ENCODE measurements at regions not wholly inside any gene's neighbourhood (a gene's known extent, or its start where the extent isn't known, plus 50 kb on each side); places are given as distances from the start of the nearest gene placed in this dataset.

DNA sequence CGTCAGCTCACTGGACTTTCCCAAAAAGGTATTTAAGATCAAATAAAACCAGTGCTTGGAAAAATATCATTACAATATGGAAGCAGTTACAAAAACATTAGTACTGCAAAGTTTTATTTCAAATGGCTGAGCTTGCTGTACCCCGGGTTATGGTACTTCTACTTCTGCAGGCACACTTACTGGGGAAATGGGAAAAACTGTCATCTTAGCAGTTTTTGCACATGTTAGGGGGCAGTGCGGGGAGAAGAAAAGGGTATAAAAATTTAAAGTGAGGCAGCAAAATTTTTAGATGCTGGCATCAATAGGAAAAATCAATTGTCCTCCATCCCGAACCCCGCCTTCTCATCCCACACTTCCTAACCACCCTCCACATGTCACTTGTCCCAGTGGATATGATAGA lies 133.4 kb downstream of the ATG4C start:
- H3K36me3 ChIP-seq = no peaks in the 10 kb centered on the region
- no peaks in the 10 kb centered on the region for H3K4me1 ChIP-seq
- DNase-seq (ENCODE audit: low spot score) = no peak
- no peak overlapping the region for H3K4me3 ChIP-seq
- TF ChIP-seq, protein P1, sequence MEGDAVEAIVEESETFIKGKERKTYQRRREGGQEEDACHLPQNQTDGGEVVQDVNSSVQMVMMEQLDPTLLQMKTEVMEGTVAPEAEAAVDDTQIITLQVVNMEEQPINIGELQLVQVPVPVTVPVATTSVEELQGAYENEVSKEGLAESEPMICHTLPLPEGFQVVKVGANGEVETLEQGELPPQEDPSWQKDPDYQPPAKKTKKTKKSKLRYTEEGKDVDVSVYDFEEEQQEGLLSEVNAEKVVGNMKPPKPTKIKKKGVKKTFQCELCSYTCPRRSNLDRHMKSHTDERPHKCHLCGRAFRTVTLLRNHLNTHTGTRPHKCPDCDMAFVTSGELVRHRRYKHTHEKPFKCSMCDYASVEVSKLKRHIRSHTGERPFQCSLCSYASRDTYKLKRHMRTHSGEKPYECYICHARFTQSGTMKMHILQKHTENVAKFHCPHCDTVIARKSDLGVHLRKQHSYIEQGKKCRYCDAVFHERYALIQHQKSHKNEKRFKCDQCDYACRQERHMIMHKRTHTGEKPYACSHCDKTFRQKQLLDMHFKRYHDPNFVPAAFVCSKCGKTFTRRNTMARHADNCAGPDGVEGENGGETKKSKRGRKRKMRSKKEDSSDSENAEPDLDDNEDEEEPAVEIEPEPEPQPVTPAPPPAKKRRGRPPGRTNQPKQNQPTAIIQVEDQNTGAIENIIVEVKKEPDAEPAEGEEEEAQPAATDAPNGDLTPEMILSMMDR (IDR thresholded peaks at IDR 0.05) = no peak
- H3K27me3 ChIP-seq = no peaks in the 10 kb centered on the region
- no peaks in the 10 kb centered on the region for H3K9me3 ChIP-seq
- H3K27ac ChIP-seq = no peak overlapping the region

GRCh38 chr1:62917805-62918204 lies 133.9 kb downstream of the ATG4C start:
- TF ChIP-seq, protein P1 (IDR thresholded peaks at IDR 0.05) = no peak
- Histone ChIP-seq H3K4me1 (no peaks in the 10 kb centered on the region), H3K9me3 (no peaks in the 10 kb centered on the region), H3K36me3 (no peaks in the 10 kb centered on the region), H3K27me3 (no peaks in the 10 kb centered on the region), H3K4me3 (no peak overlapping the region), H3K27ac (no peak overlapping the region)
- no peak for DNase-seq (ENCODE audit: low spot score)

- no peaks in the 10 kb centered on the region for H3K36me3 ChIP-seq
- TF ChIP-seq, protein P1 (IDR thresholded peaks at IDR 0.05) = no peak
- no peaks in the 10 kb centered on the region for H3K27me3 ChIP-seq
- no peaks in the 10 kb centered on the region for H3K4me1 ChIP-seq
- H3K9me3 ChIP-seq = no peaks in the 10 kb centered on the region
- no peak for DNase-seq (ENCODE audit: low spot score)
- H3K27ac ChIP-seq = no peak overlapping the region
- no peak overlapping the region for H3K4me3 ChIP-seq
These were observed 134.8 kb downstream of the ATG4C start for GRCh38 chr1:62918700-62919099.

DNA sequence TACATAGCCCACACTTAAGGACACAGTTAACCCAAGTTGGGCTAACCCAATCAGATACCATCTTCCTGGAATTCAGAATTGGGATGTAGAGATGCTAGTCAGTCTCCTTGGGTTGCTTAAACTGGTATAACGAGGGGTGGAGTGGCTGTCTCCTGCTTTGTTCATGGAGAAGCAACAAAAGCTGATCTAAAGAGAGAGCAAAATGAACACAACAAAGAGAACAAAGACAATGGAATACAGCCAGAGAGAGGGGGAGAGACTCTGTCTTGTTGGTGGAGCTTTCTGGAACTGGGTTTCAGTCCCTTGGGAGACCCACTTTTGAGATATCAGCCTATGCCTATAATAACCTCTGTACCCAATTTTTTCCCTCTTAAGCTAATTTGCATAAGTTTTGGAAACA lies 138.1 kb downstream of the ATG4C start:
- TF ChIP-seq, protein P1 (IDR thresholded peaks at IDR 0.05) = no peak

DNA sequence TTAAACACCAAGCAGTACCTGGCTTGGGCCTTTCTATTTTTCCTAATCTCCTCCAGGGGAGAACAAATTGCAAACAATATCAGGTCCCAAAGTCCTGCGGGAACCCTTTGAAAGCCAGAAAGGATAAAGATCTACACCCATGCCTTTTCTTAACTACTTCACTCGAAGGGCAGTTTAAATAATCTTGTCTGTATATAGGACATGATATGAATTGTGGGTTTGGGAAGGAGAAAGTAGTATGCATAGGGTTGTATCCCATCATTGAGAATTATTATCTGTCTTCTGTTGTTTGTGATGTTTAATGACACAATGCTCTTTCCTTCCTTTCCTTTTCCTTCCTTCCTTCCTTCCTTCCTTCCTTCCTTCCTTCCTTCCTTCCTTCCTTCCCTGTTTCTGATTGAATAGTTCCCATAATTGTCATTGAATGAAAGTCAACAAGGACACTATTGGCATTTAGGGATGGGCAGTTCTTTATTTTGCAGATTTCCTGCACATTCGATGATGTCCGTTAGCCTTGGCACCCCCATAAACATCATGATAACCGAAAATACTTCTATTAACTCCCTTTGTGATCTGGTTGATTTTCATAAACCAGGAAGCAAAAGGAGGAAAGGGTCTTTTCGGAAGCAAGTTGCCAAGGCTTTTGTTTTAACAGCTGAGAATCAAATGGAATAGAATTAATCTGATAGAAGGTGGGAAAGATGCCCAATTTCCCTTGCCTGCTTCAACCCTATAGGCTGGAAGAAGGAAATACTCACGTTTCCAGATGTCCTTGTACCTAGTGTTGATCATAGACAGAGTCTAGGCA lies 141.3 kb downstream of the ATG4C start:
- H3K9me3 ChIP-seq = no peaks in the 10 kb centered on the region
- H3K36me3 ChIP-seq = no peaks in the 10 kb centered on the region
- no peak for DNase-seq (ENCODE audit: low spot score)
- no peak overlapping the region for H3K4me3 ChIP-seq
- no peaks in the 10 kb centered on the region for H3K27me3 ChIP-seq
- no peaks in the 10 kb centered on the region for H3K4me1 ChIP-seq
- H3K27ac ChIP-seq = no peak overlapping the region
- TF ChIP-seq, protein P1 (IDR thresholded peaks at IDR 0.05) = no peak

More for the DNA sequence above, 138.1 kb downstream of the ATG4C start:
- Histone ChIP-seq H3K36me3 (no peaks in the 10 kb centered on the region), H3K4me3 (no peak overlapping the region), H3K27me3 (no peaks in the 10 kb centered on the region), H3K4me1 (no peaks in the 10 kb centered on the region), H3K9me3 (no peaks in the 10 kb centered on the region), H3K27ac (no peak overlapping the region)
- DNase-seq (ENCODE audit: low spot score) = no peak

Data from right atrium auricular region (tissue), 2 donors.